ENCODE measurements at regions not wholly inside any gene's neighbourhood (a gene's known extent, or its start where the extent isn't known, plus 50 kb on each side); places are given as distances from the start of the nearest gene placed in this dataset.

DNA sequence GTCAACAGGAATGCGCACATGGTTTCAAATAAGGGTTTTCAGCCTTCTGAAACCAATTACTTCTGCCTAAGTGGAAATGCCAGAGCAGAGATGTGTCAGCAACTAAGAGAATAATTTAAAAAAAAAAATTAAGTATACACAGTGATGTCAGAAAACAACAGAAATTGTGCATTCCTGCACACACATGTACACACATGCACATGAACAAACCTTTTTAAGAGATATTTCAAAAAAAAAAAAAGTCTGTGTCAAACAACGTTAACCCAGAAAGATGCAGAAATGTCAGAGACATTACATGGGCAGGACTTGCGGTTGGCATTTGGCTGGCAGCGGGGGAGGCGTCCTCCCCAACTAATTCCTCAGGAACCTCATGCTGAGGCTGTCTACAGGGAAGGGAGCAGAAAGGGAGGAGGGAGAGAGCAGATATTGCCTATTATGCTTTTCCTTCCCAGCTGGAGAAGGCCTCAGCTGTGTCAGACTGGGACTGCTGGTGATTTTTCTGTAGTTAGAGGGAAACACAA is 536.9 kb upstream of the WWC1 start:
- no peaks in the 10 kb centered on the region for H3K9me3 Mint-ChIP-seq (ENCODE audit: unreplicated experiment)
- no peak for DNase-seq (ENCODE audit: unreplicated experiment)
- TF ChIP-seq, protein P1, sequence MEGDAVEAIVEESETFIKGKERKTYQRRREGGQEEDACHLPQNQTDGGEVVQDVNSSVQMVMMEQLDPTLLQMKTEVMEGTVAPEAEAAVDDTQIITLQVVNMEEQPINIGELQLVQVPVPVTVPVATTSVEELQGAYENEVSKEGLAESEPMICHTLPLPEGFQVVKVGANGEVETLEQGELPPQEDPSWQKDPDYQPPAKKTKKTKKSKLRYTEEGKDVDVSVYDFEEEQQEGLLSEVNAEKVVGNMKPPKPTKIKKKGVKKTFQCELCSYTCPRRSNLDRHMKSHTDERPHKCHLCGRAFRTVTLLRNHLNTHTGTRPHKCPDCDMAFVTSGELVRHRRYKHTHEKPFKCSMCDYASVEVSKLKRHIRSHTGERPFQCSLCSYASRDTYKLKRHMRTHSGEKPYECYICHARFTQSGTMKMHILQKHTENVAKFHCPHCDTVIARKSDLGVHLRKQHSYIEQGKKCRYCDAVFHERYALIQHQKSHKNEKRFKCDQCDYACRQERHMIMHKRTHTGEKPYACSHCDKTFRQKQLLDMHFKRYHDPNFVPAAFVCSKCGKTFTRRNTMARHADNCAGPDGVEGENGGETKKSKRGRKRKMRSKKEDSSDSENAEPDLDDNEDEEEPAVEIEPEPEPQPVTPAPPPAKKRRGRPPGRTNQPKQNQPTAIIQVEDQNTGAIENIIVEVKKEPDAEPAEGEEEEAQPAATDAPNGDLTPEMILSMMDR (IDR thresholded peaks at IDR 0.05; ENCODE audit: unreplicated experiment) = no peak
- H3K4me1 Mint-ChIP-seq (ENCODE audit: insufficient read depth, unreplicated experiment) = peaks cover 14% of the 10 kb centered on the region
- no peaks in the 10 kb centered on the region for H3K27me3 Mint-ChIP-seq (ENCODE audit: insufficient read depth, unreplicated experiment)
- H3K27ac Mint-ChIP-seq (ENCODE audit: low read depth, unreplicated experiment) = no peak overlapping the region
- intact Hi-C loops (cut with micrococcal nuclease) = no loop called here
- ChIA-PET POLR2A (interaction anchor here (0.9 kb wide), 1 partner anchor 14 kb away, joined by 3 read pairs; no protein-coding TSS in a partner anchor), CTCF (interaction anchor here (1.0 kb wide), 1 partner anchor 17 kb away, joined by 3 read pairs; no protein-coding TSS in a partner anchor)
- H3K4me3 Mint-ChIP-seq (ENCODE audit: unreplicated experiment) = no peak overlapping the region
- BruUV-seq (replicated peaks) = no TSS peak
- no peaks in the 10 kb centered on the region for H3K36me3 Mint-ChIP-seq (ENCODE audit: insufficient read depth, unreplicated experiment)

DNA sequence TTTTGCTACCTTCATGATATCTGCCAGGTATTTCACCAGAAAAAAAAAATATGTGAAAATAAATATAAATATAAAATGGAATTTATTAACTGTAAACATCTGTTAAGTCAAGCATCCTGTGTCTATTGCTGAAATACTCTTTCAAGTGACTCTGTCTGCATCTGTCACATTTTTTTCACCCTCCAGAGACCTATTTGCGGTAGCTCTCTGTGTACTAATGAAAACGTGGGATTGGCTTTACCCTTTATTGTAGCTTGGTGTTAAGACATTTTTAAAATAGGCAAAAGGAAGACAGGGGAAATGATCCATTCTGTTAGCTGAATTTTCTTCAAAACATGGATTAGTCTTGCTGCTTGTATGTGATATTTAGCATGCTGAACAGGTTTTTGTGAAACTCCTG is 536.0 kb upstream of the WWC1 start:
- Mint-ChIP-seq H3K4me1 (ENCODE audit: insufficient read depth, unreplicated experiment) (peaks cover 21% of the 10 kb centered on the region), H3K27me3 (ENCODE audit: insufficient read depth, unreplicated experiment) (no peaks in the 10 kb centered on the region), H3K27ac (ENCODE audit: low read depth, unreplicated experiment) (no peak overlapping the region), H3K4me3 (ENCODE audit: unreplicated experiment) (no peak overlapping the region), H3K36me3 (ENCODE audit: insufficient read depth, unreplicated experiment) (no peaks in the 10 kb centered on the region), H3K9me3 (ENCODE audit: unreplicated experiment) (no peaks in the 10 kb centered on the region)
- ChIA-PET CTCF (interaction anchor here (0.5 to 1.4 kb wide), 5 partner anchors 9 to 370 kb away, joined by 3 to 6 read pairs (median 4); no protein-coding TSS in a partner anchor), POLR2A (interaction anchor here (0.5 to 1.7 kb wide), 4 partner anchors 11 to 58 kb away, joined by 3 to 6 read pairs (median 3); no protein-coding TSS in a partner anchor)
- TF ChIP-seq, protein P1 (IDR thresholded peaks at IDR 0.05; ENCODE audit: unreplicated experiment) = no peak
- DNase-seq (ENCODE audit: unreplicated experiment) = no peak
- intact Hi-C loops (cut with micrococcal nuclease) = no loop called here
- BruUV-seq (replicated peaks) = no TSS peak

DNA sequence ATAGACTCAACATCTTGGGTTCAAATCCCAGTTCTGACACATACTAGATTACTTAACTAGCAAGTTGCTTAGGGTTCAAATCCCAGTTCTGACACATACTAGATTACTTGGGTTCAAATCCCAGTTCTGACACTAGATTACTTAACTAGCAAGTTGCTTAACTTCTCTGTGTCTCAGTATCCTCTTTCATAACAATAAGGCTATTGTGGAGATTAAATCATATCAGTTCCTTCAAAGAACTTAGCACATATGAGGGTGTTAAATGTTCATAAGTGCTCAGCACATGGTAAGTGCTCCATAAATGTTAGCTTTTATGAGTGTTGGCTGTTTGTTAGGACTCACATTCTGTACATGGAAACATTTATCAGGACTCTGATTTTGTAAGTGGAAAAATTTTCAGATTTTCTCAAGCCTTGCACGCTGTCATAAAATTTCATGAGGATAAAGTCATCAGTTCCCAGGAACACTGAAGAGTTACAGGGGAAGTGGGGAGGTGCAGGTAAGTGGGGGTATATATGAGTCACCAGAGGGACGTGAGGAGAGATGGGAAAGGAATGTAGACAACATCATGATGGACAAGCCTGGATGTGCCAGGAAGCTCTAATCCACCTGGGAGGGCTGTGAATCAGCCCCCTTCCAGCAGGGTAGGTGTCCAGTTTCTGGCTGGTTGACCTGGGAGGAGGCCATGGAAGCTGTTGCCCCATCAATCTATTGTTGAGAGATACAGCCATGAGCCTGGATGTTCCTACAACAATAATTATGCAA is 532.2 kb upstream of the WWC1 start:
- no TSS peak for BruUV-seq (replicated peaks)
- CTCF ChIA-PET = interaction anchor here (0.5 to 2.7 kb wide), 13 partner anchors 13 to 356 kb away, joined by 3 to 12 read pairs (median 3); no protein-coding TSS in a partner anchor
- peak; percentile 99 for DNase-seq (ENCODE audit: unreplicated experiment)
- no peaks in the 10 kb centered on the region for H3K9me3 Mint-ChIP-seq (ENCODE audit: unreplicated experiment)
- peaks cover 20% of the 10 kb centered on the region for H3K4me1 Mint-ChIP-seq (ENCODE audit: insufficient read depth, unreplicated experiment)
- TF ChIP-seq, protein P1 (IDR thresholded peaks at IDR 0.05; ENCODE audit: unreplicated experiment) = no peak
- no peaks in the 10 kb centered on the region for H3K36me3 Mint-ChIP-seq (ENCODE audit: insufficient read depth, unreplicated experiment)
- intact Hi-C loops (cut with micrococcal nuclease) = no loop called here
- no peaks in the 10 kb centered on the region for H3K27me3 Mint-ChIP-seq (ENCODE audit: insufficient read depth, unreplicated experiment)
- H3K4me3 Mint-ChIP-seq (ENCODE audit: unreplicated experiment) = no peak overlapping the region
- POLR2A ChIA-PET = interaction anchor here (0.6 to 2.7 kb wide), 21 partner anchors 12 to 191 kb away, joined by 3 to 17 read pairs (median 3); no protein-coding TSS in a partner anchor
- peak overlapping the region; percentile 26 for H3K27ac Mint-ChIP-seq (ENCODE audit: low read depth, unreplicated experiment)

DNA sequence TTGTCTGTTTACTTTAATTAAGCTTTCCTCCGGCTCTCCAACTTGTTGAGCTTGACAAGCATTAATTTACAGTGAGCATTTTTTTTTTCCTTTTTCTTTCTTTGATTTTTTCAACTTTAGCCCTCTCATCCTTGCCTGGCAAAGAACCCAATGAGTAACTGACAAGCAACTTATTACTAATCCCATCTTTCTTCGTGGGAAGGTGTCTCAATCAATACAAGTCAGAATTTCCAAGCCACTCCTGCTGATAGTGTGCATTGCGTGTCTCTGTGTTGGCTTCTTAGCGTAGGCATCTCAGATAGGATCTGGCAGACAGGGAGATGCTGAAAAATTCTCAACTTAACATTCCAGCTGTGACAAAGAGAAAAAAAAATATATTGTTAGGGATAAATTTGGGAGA is 527.7 kb upstream of the WWC1 start:
- Mint-ChIP-seq H3K36me3 (ENCODE audit: insufficient read depth, unreplicated experiment) (no peaks in the 10 kb centered on the region), H3K4me3 (ENCODE audit: unreplicated experiment) (no peak overlapping the region), H3K27ac (ENCODE audit: low read depth, unreplicated experiment) (no peak overlapping the region), H3K4me1 (ENCODE audit: insufficient read depth, unreplicated experiment) (peaks cover 20% of the 10 kb centered on the region), H3K27me3 (ENCODE audit: insufficient read depth, unreplicated experiment) (no peaks in the 10 kb centered on the region), H3K9me3 (ENCODE audit: unreplicated experiment) (no peaks in the 10 kb centered on the region)
- peak; percentile 49 for DNase-seq (ENCODE audit: unreplicated experiment)
- BruUV-seq (replicated peaks) = no TSS peak
- ChIA-PET POLR2A (interaction anchor here (1.0 to 1.8 kb wide), 3 partner anchors 11 to 32 kb away, joined by 3 to 4 read pairs (median 4); no protein-coding TSS in a partner anchor), CTCF (interaction anchor here (0.6 to 1.3 kb wide), 4 partner anchors 24 to 283 kb away, joined by 3 to 4 read pairs (median 3); no protein-coding TSS in a partner anchor)
- intact Hi-C loops (cut with micrococcal nuclease) = no loop called here
- TF ChIP-seq, protein P1 (IDR thresholded peaks at IDR 0.05; ENCODE audit: unreplicated experiment) = no peak

All from MCF 10A (cell line).